Retinal pigment epithelial cell (primary cell): ENCODE measurements at regions not wholly inside any gene's neighbourhood (a gene's known extent, or its start where the extent isn't known, plus 50 kb on each side); places are given as distances from the start of the nearest gene placed in this dataset.
A peak's percentile ranks its signal among the peaks of the same experiment; 100 is the strongest.

Experiments
- DNase-seq: peaks from one replicate; pipeline ENCODE4 v3.0.0-alpha.2; 2010; ENCODE audit warnings: low read depth
- H3K4me3 ChIP-seq: 2 replicates; pipeline ENCODE4 v1.5.1; 2011; ENCODE audit warnings: mild to moderate bottlenecking, low read length, control low read depth, moderate library complexity
- TF ChIP-seq, protein P1 (sequence below): conservative IDR thresholded peaks from 2 replicates; pipeline ENCODE4 v1.5.1; 2011; ENCODE audit warnings: low read depth, low read length, control low read depth, inconsistent platforms

DNA sequence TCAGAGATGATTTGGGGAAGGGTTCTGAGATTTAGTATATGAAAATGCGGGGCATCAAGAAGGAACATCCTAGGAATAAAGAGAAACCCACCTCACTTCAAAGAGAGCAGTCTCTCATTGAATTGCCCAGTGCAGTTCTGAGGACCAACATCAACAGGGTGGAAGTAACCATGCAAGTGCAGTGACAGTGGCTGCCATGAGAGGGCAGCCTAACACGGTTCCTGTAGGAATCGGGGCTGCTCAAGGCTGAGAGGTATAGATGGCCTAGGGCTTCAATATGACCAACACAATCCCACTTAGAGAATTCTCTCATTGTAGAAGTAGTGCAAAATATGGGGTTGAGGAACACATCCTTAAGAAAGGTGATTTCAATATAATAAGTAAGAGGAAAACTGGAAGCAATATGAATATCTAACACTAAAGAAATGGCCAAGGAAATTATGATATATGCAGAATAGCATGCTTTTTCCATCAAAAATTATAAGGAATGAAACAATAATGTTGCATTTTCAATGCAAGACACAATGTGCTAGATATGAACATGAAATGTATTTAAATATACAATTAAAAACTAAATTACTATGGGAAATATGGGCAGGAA lies 51.1 kb upstream of the ARRDC4 start:
- TF ChIP-seq, protein P1, sequence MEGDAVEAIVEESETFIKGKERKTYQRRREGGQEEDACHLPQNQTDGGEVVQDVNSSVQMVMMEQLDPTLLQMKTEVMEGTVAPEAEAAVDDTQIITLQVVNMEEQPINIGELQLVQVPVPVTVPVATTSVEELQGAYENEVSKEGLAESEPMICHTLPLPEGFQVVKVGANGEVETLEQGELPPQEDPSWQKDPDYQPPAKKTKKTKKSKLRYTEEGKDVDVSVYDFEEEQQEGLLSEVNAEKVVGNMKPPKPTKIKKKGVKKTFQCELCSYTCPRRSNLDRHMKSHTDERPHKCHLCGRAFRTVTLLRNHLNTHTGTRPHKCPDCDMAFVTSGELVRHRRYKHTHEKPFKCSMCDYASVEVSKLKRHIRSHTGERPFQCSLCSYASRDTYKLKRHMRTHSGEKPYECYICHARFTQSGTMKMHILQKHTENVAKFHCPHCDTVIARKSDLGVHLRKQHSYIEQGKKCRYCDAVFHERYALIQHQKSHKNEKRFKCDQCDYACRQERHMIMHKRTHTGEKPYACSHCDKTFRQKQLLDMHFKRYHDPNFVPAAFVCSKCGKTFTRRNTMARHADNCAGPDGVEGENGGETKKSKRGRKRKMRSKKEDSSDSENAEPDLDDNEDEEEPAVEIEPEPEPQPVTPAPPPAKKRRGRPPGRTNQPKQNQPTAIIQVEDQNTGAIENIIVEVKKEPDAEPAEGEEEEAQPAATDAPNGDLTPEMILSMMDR, result peak; percentile 99
- DNase-seq, result peak; percentile 8
- H3K4me3 ChIP-seq, result no peak overlapping the region
